IMR-90 (cell line): ENCODE measurements at regions not wholly inside any gene's neighbourhood (a gene's known extent, or its start where the extent isn't known, plus 50 kb on each side); places are given as distances from the start of the nearest gene placed in this dataset.

ENCODE experiments used
- ATAC-seq: fragments of 200-7000 bp; cut with Tn5 transposase; 2 replicates; pipeline ENCODE4 v1.9.1; 2020; ENCODE audit warnings: low read depth, mild to moderate bottlenecking, moderate library complexity
- BruUV-seq: library from RNA; stranded (reverse); fragments of 400-500 nt; replicated peaks from 2 replicates; lab custom pipeline; 2021; lab: Mats Ljungman, UMichigan
- CTCF ChIA-PET: fragments of 300-600 bp; formaldehyde crosslinking; extraction: SDS; loops from one replicate; lab custom pipeline; 2021; ENCODE audit warnings: antibody characterized with exemption; lab: Yijun Ruan, JAX
- POLR2A ChIA-PET: fragments of 300-600 bp; sonication (Branson Sonifier 250); formaldehyde crosslinking; loops from one replicate; lab custom pipeline; 2022; ENCODE audit warnings: antibody characterized with exemption; ENCODE audit not compliant: unreplicated experiment; lab: Charles Lee
- DNase-seq: peaks from one replicate; pipeline ENCODE4 v3.0.0; 2013
- H2AFZ ChIP-seq: replicated peaks from 2 replicates; pipeline ENCODE3; 2013; ENCODE audit warnings: low read length, mild to moderate bottlenecking; ENCODE audit not compliant: poor library complexity
- H2AK5ac ChIP-seq: 2 replicates; pipeline ENCODE4 v1.6.1; 2013; ENCODE audit warnings: low read depth, low read length, inconsistent platforms
- H2AK9ac ChIP-seq: replicated peaks from 2 replicates; pipeline ENCODE3; 2013; ENCODE audit warnings: mild to moderate bottlenecking, low read depth, low read length, moderate library complexity; ENCODE audit not compliant: poor library complexity
- H2BK120ac ChIP-seq: 2 replicates; pipeline ENCODE4 v1.6.1; 2013; ENCODE audit warnings: low read depth, low read length, inconsistent platforms
- H2BK15ac ChIP-seq: 3 replicates; pipeline ENCODE4 v1.6.1; 2013; ENCODE audit warnings: low read depth, low read length, inconsistent platforms
- H2BK20ac ChIP-seq: 2 replicates; pipeline ENCODE4 v1.6.1; 2013; ENCODE audit warnings: low read depth, mild to moderate bottlenecking, inconsistent platforms, low read length, moderate library complexity
- H2BK5ac ChIP-seq: 2 replicates; pipeline ENCODE4 v1.6.1; 2013; ENCODE audit warnings: mild to moderate bottlenecking, low read depth, low read length, inconsistent platforms; ENCODE audit not compliant: poor library complexity, severe bottlenecking
- H3K14ac ChIP-seq: replicated peaks from 2 replicates; pipeline ENCODE4 v1.6.1; 2013; ENCODE audit warnings: low read depth, low read length, inconsistent platforms
- H3K18ac ChIP-seq: 2 replicates; pipeline ENCODE4 v1.6.1; 2013; ENCODE audit warnings: low read depth, low read length, control low read depth
- H3K23ac ChIP-seq: 2 replicates; pipeline ENCODE4 v1.6.1; 2013; ENCODE audit warnings: low read depth, low read length, inconsistent platforms
- H3K27ac ChIP-seq: 2 replicates; pipeline ENCODE4 v1.5.1; 2013; ENCODE audit warnings: mild to moderate bottlenecking, control low read depth, low read length; ENCODE audit not compliant: insufficient read depth
- H3K27me3 ChIP-seq: 2 replicates; pipeline ENCODE4 v1.6.1; 2013; ENCODE audit warnings: low read length; ENCODE audit not compliant: control insufficient read depth, insufficient read depth
- H3K36me3 ChIP-seq: 2 replicates; pipeline ENCODE4 v1.6.1; 2013; ENCODE audit warnings: low read length, mixed read lengths; ENCODE audit not compliant: control insufficient read depth, insufficient read depth
- H3K4ac ChIP-seq: 2 replicates; pipeline ENCODE4 v1.6.1; 2013; ENCODE audit warnings: low read depth, low read length, inconsistent platforms
- H3K4me1 ChIP-seq: 2 replicates; pipeline ENCODE4 v1.6.1; 2013; ENCODE audit warnings: low read length, mixed read lengths; ENCODE audit not compliant: control insufficient read depth, insufficient read depth
- H3K4me2 ChIP-seq: 2 replicates; pipeline ENCODE4 v1.6.1; 2013; ENCODE audit warnings: low read depth, mild to moderate bottlenecking, control low read depth, low read length, moderate library complexity
- H3K4me3 ChIP-seq: 2 replicates; pipeline ENCODE4 v1.5.1; 2013; ENCODE audit warnings: low read depth, mild to moderate bottlenecking, control low read depth, low read length, moderate library complexity; ENCODE audit not compliant: insufficient read depth
- H3K56ac ChIP-seq: 2 replicates; pipeline ENCODE4 v1.6.1; 2013; ENCODE audit warnings: low read length, inconsistent platforms; ENCODE audit not compliant: insufficient read depth; ENCODE audit errors: extremely low read depth
- H3K79me1 ChIP-seq, 2 experiments: 2 replicates each; pipeline ENCODE4 v1.6.1; 2013; ENCODE audit warnings: low read length in 2 of 2, inconsistent platforms in 1 of 2, low read depth in 1 of 2
- H3K9ac ChIP-seq: 2 replicates; pipeline ENCODE4 v1.6.1; 2013; ENCODE audit warnings: low read depth, low read length, control low read depth
- H3K9me1 ChIP-seq: 2 replicates; pipeline ENCODE4 v1.6.1; 2013; ENCODE audit warnings: low read length, inconsistent platforms; ENCODE audit not compliant: insufficient read depth
- H3K9me3 ChIP-seq: 2 replicates; pipeline ENCODE4 v1.6.1; 2013; ENCODE audit warnings: low read length; ENCODE audit not compliant: control insufficient read depth, insufficient read depth
- H4K20me1 ChIP-seq: 2 replicates; pipeline ENCODE4 v1.6.1; 2013; ENCODE audit warnings: low read length, inconsistent platforms; ENCODE audit not compliant: insufficient read depth
- H4K5ac ChIP-seq: 2 replicates; pipeline ENCODE4 v1.6.1; 2013; ENCODE audit warnings: mild to moderate bottlenecking, low read depth, low read length, control low read depth
- H4K8ac ChIP-seq, 2 experiments: 2 replicates each; pipeline ENCODE4 v1.6.1; 2013; ENCODE audit warnings: low read depth in 2 of 2, low read length in 2 of 2, control low read depth in 1 of 2, inconsistent platforms in 1 of 2
- H4K91ac ChIP-seq: 2 replicates; pipeline ENCODE4 v1.6.1; 2013; ENCODE audit warnings: low read depth, low read length, inconsistent platforms; ENCODE audit not compliant: insufficient read depth
- BHLHE40 ChIP-seq: fragments of 150-350 bp; IDR thresholded peaks from 2 replicates; pipeline ENCODE4 v1.6.1; 2016; ENCODE audit warnings: mild to moderate bottlenecking, low read depth, low read length
- CEBPB ChIP-seq: IDR thresholded peaks from 2 replicates; pipeline ENCODE4 v1.6.1; 2012; ENCODE audit warnings: low read depth, low read length, improper control_type of control experiment
- CHD1 ChIP-seq: IDR thresholded peaks from 2 replicates; pipeline ENCODE4 v1.6.1; 2012; ENCODE audit warnings: low read depth, low read length, improper control_type of control experiment
- FOS ChIP-seq: fragments of 150-350 bp; IDR thresholded peaks from 2 replicates; pipeline ENCODE4 v1.6.1; 2016; ENCODE audit warnings: low read depth, low read length
- MAFK ChIP-seq: IDR thresholded peaks from 2 replicates; pipeline ENCODE4 v1.6.1; 2012; ENCODE audit warnings: low read depth, low read length, improper control_type of control experiment
- MAZ ChIP-seq: IDR thresholded peaks from 2 replicates; pipeline ENCODE4 v1.6.1; 2012; ENCODE audit warnings: low read depth, mild to moderate bottlenecking, low read length, improper control_type of control experiment, moderate library complexity, borderline replicate concordance
- MXI1 ChIP-seq: IDR thresholded peaks from 2 replicates; pipeline ENCODE4 v1.6.1; 2012; ENCODE audit warnings: low read depth, mild to moderate bottlenecking, low read length, moderate library complexity, borderline replicate concordance
- NFE2L2 ChIP-seq: fragments of 150-350 bp; IDR thresholded peaks from 2 replicates; pipeline ENCODE4 v1.6.1; 2016; ENCODE audit warnings: low read depth, mild to moderate bottlenecking, low read length
- POLR2A ChIP-seq: IDR thresholded peaks from 2 replicates; pipeline ENCODE4 v1.6.1; 2012; ENCODE audit warnings: mild to moderate bottlenecking, low read depth, low read length
- RAD21 ChIP-seq: IDR thresholded peaks from 2 replicates; pipeline ENCODE4 v1.6.1; 2012; ENCODE audit warnings: low read length, improper control_type of control experiment
- RCOR1 ChIP-seq: IDR thresholded peaks from 2 replicates; pipeline ENCODE4 v1.6.1; 2012; ENCODE audit warnings: mild to moderate bottlenecking, low read length, improper control_type of control experiment; ENCODE audit not compliant: insufficient replicate concordance
- RFX5 ChIP-seq: IDR thresholded peaks from 2 replicates; pipeline ENCODE4 v1.8.0; 2012; ENCODE audit warnings: low read depth, mild to moderate bottlenecking, low read length, moderate library complexity
- SMC3 ChIP-seq: fragments of 150-350 bp; IDR thresholded peaks from 2 replicates; pipeline ENCODE4 v1.6.1; 2016; ENCODE audit warnings: low read depth, mild to moderate bottlenecking, antibody characterized with exemption, low read length, moderate library complexity
- WGBS, 2 experiments: methylation state at CpG; one replicate each; pipeline versions ENCODE4 v1.1.5 to v1.1.7; 2013; ENCODE audit warnings: missing lambda C conversion rate in 2 of 2; ENCODE audit not compliant: insufficient read length in 1 of 2; ENCODE audit errors: extremely low coverage in 2 of 2; 5-methylcytosine and 5-hydroxymethylcytosine counted together
- dilution Hi-C: fragments of 300-500 bp; cut with HindIII; formaldehyde crosslinking; loops from one replicate; pipeline ENCODE4 v1.14.3; 2018; ENCODE audit warnings: low sequenced_read_pairs; ENCODE audit not compliant: unreplicated experiment
- in situ Hi-C: fragments of 300-500 bp; cut with MboI; formaldehyde crosslinking; loops from 3 replicates; pipeline ENCODE4 v1.14.3; 2019; ENCODE audit warnings: low sequenced_read_pairs, inconsistent platforms, mixed read lengths
- intact Hi-C: fragments of 100-400 bp; cut with micrococcal nuclease; formaldehyde crosslinking; loops from 2 replicates; pipeline ENCODE4 v1.10.0; 2022
- TF ChIP-seq, protein P1 (sequence below): conservative IDR thresholded peaks from 2 replicates; pipeline ENCODE4 v1.5.1; 2012; ENCODE audit warnings: mild to moderate bottlenecking, low read depth, low read length, improper control_type of control experiment
- TF ChIP-seq, protein P2 (sequence below): fragments of 150-350 bp; IDR thresholded peaks from 2 replicates; pipeline ENCODE4 v1.6.1; 2016; ENCODE audit warnings: low read depth, mild to moderate bottlenecking, low read length, moderate library complexity, borderline replicate concordance
- TF ChIP-seq, protein P3 (sequence below): fragments of 150-350 bp; IDR thresholded peaks from 2 replicates; pipeline ENCODE4 v1.6.1; 2017; ENCODE audit warnings: mild to moderate bottlenecking, antibody characterized with exemption, low read length, low read depth

DNA sequence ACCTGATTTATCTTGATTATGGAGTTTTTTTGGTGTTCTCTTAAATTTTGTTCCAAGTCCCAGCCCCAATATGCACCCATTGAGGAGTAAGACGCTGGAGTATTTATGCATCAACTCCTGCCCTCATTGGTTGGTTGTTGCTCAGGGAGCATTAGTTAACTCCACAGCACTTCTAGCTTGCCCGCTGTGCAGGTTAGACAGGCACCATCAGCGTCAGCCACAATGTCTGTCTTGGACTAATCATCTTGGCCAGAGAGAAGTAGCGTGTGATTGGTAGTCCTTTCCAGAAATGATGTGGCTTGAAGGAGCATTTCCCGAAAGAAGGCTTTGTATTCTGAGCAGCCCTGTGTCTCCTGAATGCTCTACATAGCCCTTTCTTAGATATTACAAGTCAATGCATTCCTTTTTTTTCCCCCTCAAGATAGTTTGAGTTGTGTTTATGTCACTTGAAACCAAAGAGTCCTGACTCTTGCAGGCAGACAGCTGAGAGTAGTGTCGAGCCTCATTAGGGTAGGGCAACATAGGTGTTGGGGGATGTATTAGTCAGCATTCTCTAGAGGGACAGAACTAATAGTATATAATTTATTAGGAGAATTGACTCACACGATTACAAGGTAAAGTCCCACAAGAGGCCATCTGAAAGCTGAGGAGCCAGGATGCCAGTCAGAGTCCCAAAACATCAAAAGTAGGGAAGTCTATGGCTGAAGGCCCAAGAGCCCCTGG lies 94.6 kb upstream of the RCN1 start:
- Histone ChIP-seq H3K27ac (no peak overlapping the region), H3K4ac (no peak overlapping the region), H4K8ac (no peak overlapping the region), H2BK15ac (no peak overlapping the region), H3K4me2 (no peak overlapping the region), H3K36me3 (no peaks in the 10 kb centered on the region), H3K9me1 (no peaks in the 10 kb centered on the region), H3K27me3 (peaks cover 40% of the 10 kb centered on the region), H4K91ac (no peak overlapping the region), H2AK5ac (no peak overlapping the region), H2BK20ac (no peak overlapping the region), H2BK120ac (no peak overlapping the region), H4K5ac (no peak overlapping the region), H4K20me1 (no peaks in the 10 kb centered on the region), H3K18ac (no peak overlapping the region), H3K14ac (no peak overlapping the region), H3K9ac (no peak overlapping the region), H3K9me3 (no peaks in the 10 kb centered on the region; the same call in 1 of the 2 replicates), H2BK5ac (no peak overlapping the region), H3K56ac (no peak overlapping the region), H3K79me1 (no peaks in the 10 kb centered on the region), H3K4me1 (no peaks in the 10 kb centered on the region), H3K4me3 (no peak overlapping the region), H3K23ac (no peak overlapping the region), H2AK9ac (no peak overlapping the region), H2AFZ (no peak overlapping the region)
- ATAC-seq: no peak
- ChIA-PET POLR2A (no interaction called here), CTCF (no interaction called here)
- DNase-seq: no peak
- dilution Hi-C loops: no loop called here
- TF ChIP-seq MAZ: no peak
- TF ChIP-seq RFX5: no peak
- TF ChIP-seq FOS: no peak
- no peak for TF ChIP-seq RAD21
- TF ChIP-seq SMC3: no peak
- TF ChIP-seq, protein P1, sequence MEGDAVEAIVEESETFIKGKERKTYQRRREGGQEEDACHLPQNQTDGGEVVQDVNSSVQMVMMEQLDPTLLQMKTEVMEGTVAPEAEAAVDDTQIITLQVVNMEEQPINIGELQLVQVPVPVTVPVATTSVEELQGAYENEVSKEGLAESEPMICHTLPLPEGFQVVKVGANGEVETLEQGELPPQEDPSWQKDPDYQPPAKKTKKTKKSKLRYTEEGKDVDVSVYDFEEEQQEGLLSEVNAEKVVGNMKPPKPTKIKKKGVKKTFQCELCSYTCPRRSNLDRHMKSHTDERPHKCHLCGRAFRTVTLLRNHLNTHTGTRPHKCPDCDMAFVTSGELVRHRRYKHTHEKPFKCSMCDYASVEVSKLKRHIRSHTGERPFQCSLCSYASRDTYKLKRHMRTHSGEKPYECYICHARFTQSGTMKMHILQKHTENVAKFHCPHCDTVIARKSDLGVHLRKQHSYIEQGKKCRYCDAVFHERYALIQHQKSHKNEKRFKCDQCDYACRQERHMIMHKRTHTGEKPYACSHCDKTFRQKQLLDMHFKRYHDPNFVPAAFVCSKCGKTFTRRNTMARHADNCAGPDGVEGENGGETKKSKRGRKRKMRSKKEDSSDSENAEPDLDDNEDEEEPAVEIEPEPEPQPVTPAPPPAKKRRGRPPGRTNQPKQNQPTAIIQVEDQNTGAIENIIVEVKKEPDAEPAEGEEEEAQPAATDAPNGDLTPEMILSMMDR: no peak
- TF ChIP-seq, protein P2, sequence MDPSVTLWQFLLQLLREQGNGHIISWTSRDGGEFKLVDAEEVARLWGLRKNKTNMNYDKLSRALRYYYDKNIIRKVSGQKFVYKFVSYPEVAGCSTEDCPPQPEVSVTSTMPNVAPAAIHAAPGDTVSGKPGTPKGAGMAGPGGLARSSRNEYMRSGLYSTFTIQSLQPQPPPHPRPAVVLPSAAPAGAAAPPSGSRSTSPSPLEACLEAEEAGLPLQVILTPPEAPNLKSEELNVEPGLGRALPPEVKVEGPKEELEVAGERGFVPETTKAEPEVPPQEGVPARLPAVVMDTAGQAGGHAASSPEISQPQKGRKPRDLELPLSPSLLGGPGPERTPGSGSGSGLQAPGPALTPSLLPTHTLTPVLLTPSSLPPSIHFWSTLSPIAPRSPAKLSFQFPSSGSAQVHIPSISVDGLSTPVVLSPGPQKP: no peak
- TF ChIP-seq CHD1: no peak
- TF ChIP-seq NFE2L2: no peak
- no peak for TF ChIP-seq BHLHE40
- TF ChIP-seq POLR2A: no peak
- no peak for TF ChIP-seq RCOR1
- TF ChIP-seq CEBPB: no peak
- TF ChIP-seq, protein P3, sequence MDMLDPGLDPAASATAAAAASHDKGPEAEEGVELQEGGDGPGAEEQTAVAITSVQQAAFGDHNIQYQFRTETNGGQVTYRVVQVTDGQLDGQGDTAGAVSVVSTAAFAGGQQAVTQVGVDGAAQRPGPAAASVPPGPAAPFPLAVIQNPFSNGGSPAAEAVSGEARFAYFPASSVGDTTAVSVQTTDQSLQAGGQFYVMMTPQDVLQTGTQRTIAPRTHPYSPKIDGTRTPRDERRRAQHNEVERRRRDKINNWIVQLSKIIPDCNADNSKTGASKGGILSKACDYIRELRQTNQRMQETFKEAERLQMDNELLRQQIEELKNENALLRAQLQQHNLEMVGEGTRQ: no peak
- TF ChIP-seq MAFK: no peak
- TF ChIP-seq MXI1: no peak
- in situ Hi-C loops: no loop called here
- WGBS, 2 experiments: no CpG with 5 or more reads among the region's 7 CpGs
- BruUV-seq: no TSS peak
- intact Hi-C loops: no loop called here
